AG10803 (cell line): ENCODE measurements at regions not wholly inside any gene's neighbourhood (a gene's known extent, or its start where the extent isn't known, plus 50 kb on each side); places are given as distances from the start of the nearest gene placed in this dataset.

Source experiments
- DNase-seq: peaks from one replicate; pipeline ENCODE4 v3.0.0; 2010; ENCODE audit warnings: low read depth
- H3K4me3 ChIP-seq: 2 replicates; pipeline ENCODE4 v1.5.1; 2011; ENCODE audit warnings: mild to moderate bottlenecking, low read length, control low read depth
- CTCF ChIP-seq: conservative IDR thresholded peaks from 2 replicates; pipeline ENCODE4 v1.5.1; 2011; ENCODE audit warnings: mild to moderate bottlenecking, low read length, control low read depth, inconsistent platforms

GRCh38 chr16:72234387-72234786 lies 62.4 kb upstream of the PMFBP1 start:
- H3K4me3 ChIP-seq: no peak overlapping the region
- no peak for TF ChIP-seq CTCF
- DNase-seq: no peak

- TF ChIP-seq CTCF: no peak
- no peak for DNase-seq
- no peak overlapping the region for H3K4me3 ChIP-seq
Observed at GRCh38 chr16:72228014-72228413, 56.1 kb upstream of the PMFBP1 start.

- no peak overlapping the region for H3K4me3 ChIP-seq
- DNase-seq: no peak
- no peak for TF ChIP-seq CTCF
Observed at GRCh38 chr16:72226136-72226535, 54.2 kb upstream of the PMFBP1 start.

GRCh38 chr16:72224260-72224768 lies 52.4 kb upstream of the PMFBP1 start:
- DNase-seq: no peak
- no peak overlapping the region for H3K4me3 ChIP-seq
- TF ChIP-seq CTCF: no peak

- TF ChIP-seq CTCF: no peak
- H3K4me3 ChIP-seq: no peak overlapping the region
- no peak for DNase-seq
Observed at GRCh38 chr16:72222503-72222902, 50.5 kb upstream of the PMFBP1 start.
